K562 (cell line): ENCODE measurements at regions not wholly inside any gene's neighbourhood (a gene's known extent, or its start where the extent isn't known, plus 50 kb on each side); places are given as distances from the start of the nearest gene placed in this dataset.
A peak's percentile ranks its signal among the peaks of the same experiment; 100 is the strongest.

ENCODE experiments used
- ATAC-seq: fragments of 200-7000 bp; cut with Tn5 transposase; 3 replicates; pipeline ENCODE4 v1.9.1; 2020; ENCODE audit warnings: moderate library complexity
- BruUV-seq: library from RNA; stranded (reverse); fragments of 400-500 nt; replicated peaks from 2 replicates; lab custom pipeline; 2021; lab: Mats Ljungman, UMichigan
- CTCF ChIA-PET: fragments of 300-600 bp; formaldehyde crosslinking; extraction: SDS; loops from one replicate; lab custom pipeline; 2021; ENCODE audit warnings: low intra/inter-chr PET ratio; lab: Yijun Ruan, JAX
- POLR2A ChIA-PET: fragments of 300-600, 350-650 bp; sonication (Branson Sonifier 250); formaldehyde crosslinking; extraction: SDS; loops from one replicate; lab custom pipeline; 2021; ENCODE audit warnings: antibody characterized with exemption, inconsistent platforms; lab: Yijun Ruan, JAX
- DNase-seq, 4 experiments: peaks; one replicate each; pipeline versions ENCODE4 v3.0.0 to v3.0.0-alpha.2; 2011 to 2018; ENCODE audit warnings: low spot score in 3 of 4, mixed read lengths in 3 of 4; ENCODE audit errors: extremely low read depth in 1 of 4
- FAIRE-seq: peaks from 2 replicates; lab custom pipeline; 2011; peaks lifted over from hg19 to GRCh38; lab: Jason Lieb, UNC
- H2AFZ ChIP-seq: 2 replicates; pipeline ENCODE4 v1.6.0; 2011; ENCODE audit warnings: low read depth, low read length, control low read depth, inconsistent platforms
- H3K27ac ChIP-seq: fragments of 200-600 bp; 3 replicates; pipeline ENCODE4 v1.8.0; 2011; ENCODE audit warnings: low read depth, mild to moderate bottlenecking, control low read depth, inconsistent platforms, low read length, moderate library complexity, mixed read lengths; ENCODE audit errors: extremely low read depth
- H3K27me3 ChIP-seq, 2 experiments: fragments of 300-600 bp in 1 of 2; 2 replicates in 1 of 2; 3 replicates in 1 of 2; pipeline versions ENCODE4 v1.6.0 to v1.8.0; 2011; ENCODE audit warnings: inconsistent platforms in 2 of 2, low read length in 2 of 2, mild to moderate bottlenecking in 1 of 2, mixed read lengths in 1 of 2, moderate library complexity in 1 of 2; ENCODE audit not compliant: control insufficient read depth in 2 of 2, insufficient read depth in 2 of 2
- H3K36me3 ChIP-seq: fragments of 300-600 bp; 3 replicates; pipeline ENCODE4 v1.8.0; 2011; ENCODE audit warnings: mild to moderate bottlenecking, low read length, inconsistent platforms; ENCODE audit not compliant: control insufficient read depth, insufficient read depth
- H3K4me1 ChIP-seq, 2 experiments: fragments of 200-600 bp in 1 of 2; replicated peaks in 1 of 2; 2 replicates in 1 of 2; 3 replicates in 1 of 2; pipeline versions ENCODE4 v1.5.1 to v1.8.0; 2011; ENCODE audit warnings: inconsistent platforms in 2 of 2, low read length in 2 of 2, mild to moderate bottlenecking in 1 of 2, mixed read lengths in 1 of 2, moderate library complexity in 1 of 2; ENCODE audit not compliant: control insufficient read depth in 2 of 2, insufficient read depth in 2 of 2
- H3K4me2 ChIP-seq: 2 replicates; pipeline ENCODE4 v1.6.1; 2011; ENCODE audit warnings: low read length, control low read depth, inconsistent platforms, mixed read lengths; ENCODE audit not compliant: insufficient read depth
- H3K4me3 ChIP-seq: fragments of 200-600 bp; sonication (generic), shearing (Covaris generic); 2 replicates; pipeline ENCODE4 v1.5.1; 2016; ENCODE audit warnings: control low read depth, inconsistent platforms
- H3K79me2 ChIP-seq: fragments of 200-600 bp; 3 replicates; pipeline ENCODE4 v1.8.0; 2011; ENCODE audit warnings: low read length, inconsistent platforms; ENCODE audit not compliant: control insufficient read depth, insufficient read depth
- H3K9ac ChIP-seq, 2 experiments: 2 replicates each; pipeline versions ENCODE4 v1.6.0 to v1.6.1; 2011; ENCODE audit warnings: low read depth in 2 of 2, low read length in 2 of 2, control low read depth in 1 of 2, inconsistent platforms in 1 of 2, mild to moderate bottlenecking in 1 of 2, mixed read lengths in 1 of 2; ENCODE audit not compliant: insufficient read depth in 1 of 2
- H3K9me1 ChIP-seq: one replicate; pipeline ENCODE4 v1.6.0; 2011; ENCODE audit warnings: inconsistent platforms, mild to moderate bottlenecking, low read length, moderate library complexity; ENCODE audit not compliant: control insufficient read depth, insufficient read depth
- H3K9me3 ChIP-seq: replicated peaks from 2 replicates; pipeline ENCODE4 v1.5.1; 2011; ENCODE audit warnings: low read depth, low read length, inconsistent platforms; ENCODE audit not compliant: control insufficient read depth, insufficient read depth
- H4K20me1 ChIP-seq: replicated peaks from 2 replicates; pipeline ENCODE4 v1.6.1; 2011; ENCODE audit warnings: low read length, inconsistent platforms, mixed read lengths; ENCODE audit not compliant: control insufficient read depth, insufficient read depth
- CBX2 ChIP-seq: fragments of 200-600 bp; sonication (generic); IDR thresholded peaks from one replicate; pipeline ENCODE4 v1.6.1; 2012; ENCODE audit warnings: mild to moderate bottlenecking, low read length, inconsistent platforms; ENCODE audit not compliant: insufficient read depth, poor library complexity, severe bottlenecking
- FIP1L1 ChIP-seq: fragments of 200-400 bp; formaldehyde crosslinking; IDR thresholded peaks from 2 replicates; pipeline ENCODE4 v1.6.1; 2018; ENCODE audit warnings: mild to moderate bottlenecking, low read depth, low read length; ENCODE audit not compliant: poor library complexity, severe bottlenecking
- GTF2A2 ChIP-seq: IDR thresholded peaks from 2 replicates; pipeline ENCODE4 v1.6.1; 2016; ENCODE audit warnings: mild to moderate bottlenecking, missing genetic modification characterization, missing compliant biosample characterization
- MAZ ChIP-seq, 2 experiments: fragments of 450-650 bp in 1 of 2; sonication (generic) in 1 of 2; formaldehyde crosslinking; IDR thresholded peaks in 1 of 2; conservative IDR thresholded peaks in 1 of 2; 2 replicates each; pipeline versions ENCODE4 v1.4.0 to v1.5.0; 2020; ENCODE audit warnings: mild to moderate bottlenecking in 1 of 2, missing genetic modification reagents in 1 of 2
- POLR2H ChIP-seq: IDR thresholded peaks from 2 replicates; pipeline ENCODE4 v1.6.1; 2016; ENCODE audit warnings: missing genetic modification characterization, low read depth, mild to moderate bottlenecking, control low read depth, missing compliant biosample characterization, moderate library complexity
- RNF2 ChIP-seq: sonication (generic); IDR thresholded peaks from 2 replicates; pipeline ENCODE4 v1.6.1; 2016
- SPI1 ChIP-seq: IDR thresholded peaks from 2 replicates; pipeline ENCODE4 v1.6.1; 2011; ENCODE audit warnings: low read depth, low read length, control low read depth, borderline replicate concordance
- TCF7L2 ChIP-seq: fragments of 150-350 bp; IDR thresholded peaks from 2 replicates; pipeline ENCODE4 v1.6.1; 2016; ENCODE audit warnings: low read depth, mild to moderate bottlenecking, low read length, moderate library complexity
- TRIM24 ChIP-seq, 2 experiments: fragments of 450-650 bp; IDR thresholded peaks; 2 replicates each; pipeline ENCODE4 v1.6.1; 2016
- ZEB2 ChIP-seq: fragments of 450-650 bp; IDR thresholded peaks from 2 replicates; pipeline ENCODE4 v1.6.1; 2016
- ZNF197 ChIP-seq: fragments of 200-800 bp; sonication (Bioruptor generic); IDR thresholded peaks from 2 replicates; pipeline ENCODE4 v1.6.1; 2016; ENCODE audit warnings: low read depth, missing genetic modification characterization, missing compliant biosample characterization
- ZNF3 ChIP-seq: fragments of 250-450 bp; sonication (Bioruptor Pico); IDR thresholded peaks from 2 replicates; pipeline ENCODE4 v1.5.0; 2021; ENCODE audit warnings: mild to moderate bottlenecking, moderate library complexity
- WGBS: fragments of 100-300 bp; shearing (Covaris generic); methylation state at CpG from one replicate; pipeline ENCODE4 v1.1.6; 2016; ENCODE audit warnings: low coverage, mixed read lengths; ENCODE audit not compliant: insufficient coverage; ENCODE audit errors: missing lambda C conversion rate; 5-methylcytosine and 5-hydroxymethylcytosine counted together
- in situ Hi-C: fragments of 300-500 bp; cut with MboI; formaldehyde crosslinking; loops from 4 replicates; pipeline ENCODE4 v1.15.0; 2018; ENCODE audit warnings: inconsistent platforms, mixed read lengths
- intact Hi-C: fragments of 100-400 bp; cut with micrococcal nuclease; formaldehyde crosslinking; loops from 2 replicates; pipeline ENCODE4 v1.14.2; 2022
- TF ChIP-seq, protein P1 (sequence below), 3 experiments: fragments of 200-800 bp in 1 of 3; sonication (Bioruptor generic) in 1 of 3; sonication (generic) in 1 of 3; formaldehyde crosslinking in 1 of 3; IDR thresholded peaks; 2 replicates each; pipeline versions ENCODE4 v1.6.1 to v1.8.0; 2016 to 2022; ENCODE audit warnings: mild to moderate bottlenecking in 2 of 3, missing compliant biosample characterization in 2 of 3, missing genetic modification characterization in 2 of 3, missing genetic modification reagents in 1 of 3

DNA sequence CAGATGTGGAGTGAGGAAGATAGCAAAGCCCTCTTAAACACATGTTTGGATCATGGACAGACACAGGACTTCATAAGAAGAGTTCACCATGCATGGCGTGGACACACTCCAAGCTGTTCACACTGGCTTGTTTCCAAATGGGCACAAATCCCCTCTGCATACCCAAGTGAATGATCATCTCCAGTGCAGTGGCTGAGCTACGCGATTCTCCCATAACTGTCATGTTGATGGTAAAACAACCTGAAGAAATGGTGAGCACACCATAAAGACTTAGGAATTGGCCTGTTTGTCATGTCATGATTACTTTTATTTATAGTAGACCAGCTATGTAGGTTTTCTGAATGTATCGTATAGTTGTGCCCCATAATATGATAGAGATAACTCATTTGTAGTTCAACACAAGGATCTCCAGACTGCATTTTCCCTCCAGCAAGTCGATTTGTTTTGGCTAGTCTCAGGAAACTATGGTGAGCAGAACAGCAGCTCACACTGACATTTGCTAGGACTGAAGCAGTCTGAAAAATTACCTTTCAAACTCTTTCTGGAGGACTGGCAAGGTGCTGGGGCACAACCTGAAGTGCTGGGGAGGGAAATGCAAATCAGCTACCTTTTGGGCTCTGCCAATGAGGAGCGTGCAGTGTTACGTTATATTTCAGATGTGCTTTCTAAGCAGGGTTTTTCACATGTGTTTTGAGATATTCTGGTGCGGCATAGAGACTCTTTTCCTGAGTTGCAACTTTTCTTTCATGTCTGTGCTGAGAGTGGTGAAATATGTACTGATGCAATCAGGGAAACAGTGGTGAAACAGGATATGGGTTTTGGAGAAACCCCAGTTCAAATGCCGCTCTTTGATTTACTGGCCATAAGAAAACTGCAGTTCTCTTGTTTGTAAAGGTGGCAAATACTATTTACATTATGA is 629.6 kb upstream of the DPP6 start:
- no TSS peak for BruUV-seq
- Histone ChIP-seq H3K27me3 (peaks cover 6 to 22% of the 10 kb centered on the region in 2 experiments; a peak in 2 of 5 replicates), H3K36me3 (no peaks in the 10 kb centered on the region), H3K27ac (no peak overlapping the region), H3K4me3 (no peak overlapping the region), H3K4me2 (no peak overlapping the region), H4K20me1 (no peaks in the 10 kb centered on the region), H3K9me3 (no peaks in the 10 kb centered on the region), H3K9me1 (no peaks in the 10 kb centered on the region), H3K79me2 (no peaks in the 10 kb centered on the region), H2AFZ (no peak overlapping the region), H3K9ac (no peak overlapping the region), H3K4me1 (peaks cover 0 to 18% of the 10 kb centered on the region in 2 experiments; a peak in 1 of 5 replicates)
- POLR2A ChIA-PET, result interaction anchor here (0.7 to 1.8 kb wide), 3 partner anchors 10 to 207 kb away, joined by 3 to 5 read pairs (median 4); no protein-coding TSS in a partner anchor
- 29% methylated on average over 9 of the region's 9 CpGs for WGBS
- ATAC-seq, result peak; percentile 81
- no peak for FAIRE-seq
- no peak for DNase-seq
- in situ Hi-C loops, result no loop called here
- CTCF ChIA-PET, result no interaction called here
- intact Hi-C loops, result no loop called here
- no peak for TF ChIP-seq CBX2
- TF ChIP-seq, protein P1, sequence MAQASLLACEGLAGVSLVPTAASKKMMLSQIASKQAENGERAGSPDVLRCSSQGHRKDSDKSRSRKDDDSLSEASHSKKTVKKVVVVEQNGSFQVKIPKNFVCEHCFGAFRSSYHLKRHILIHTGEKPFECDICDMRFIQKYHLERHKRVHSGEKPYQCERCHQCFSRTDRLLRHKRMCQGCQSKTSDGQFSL (CRISPR knock-in tag; IDR thresholded peaks at IDR 0.05), result no peak
- TF ChIP-seq, protein P1 (tag; IDR thresholded peaks at IDR 0.05), result 0 out of 4 replicates have a peak, but pooled peaks of 1 of the 2 experiments have one; percentile 19
- peak; percentile 97 to 98 for TF ChIP-seq TRIM24 (IDR thresholded peaks at IDR 0.05)
- no peak for TF ChIP-seq FIP1L1
- TF ChIP-seq ZNF197, result peak; percentile 59; the same call in 1 of the 2 replicates
- TF ChIP-seq SPI1, result no peak
- no peak for TF ChIP-seq TCF7L2
- TF ChIP-seq ZNF3, result 0 out of 2 replicates have a peak, but pooled peaks have one; percentile 10
- TF ChIP-seq ZEB2, result 0 out of 2 replicates have a peak, but pooled peaks have one; percentile 33
- TF ChIP-seq MAZ (CRISPR knock-in tag; conservative IDR thresholded peaks at IDR 0.05 in 1 of 2, IDR thresholded peaks at IDR 0.05 in 1 of 2), result 0 out of 4 replicates have a peak, but pooled peaks of 1 of the 2 experiments have one; percentile 22
- TF ChIP-seq POLR2H, result peak; percentile 89
- TF ChIP-seq GTF2A2, result 0 out of 2 replicates have a peak, but pooled peaks have one; percentile 5
- TF ChIP-seq RNF2, result peak; percentile 52; the same call in 1 of the 2 replicates
